ENCODE measurements at regions not wholly inside any gene's neighbourhood (a gene's known extent, or its start where the extent isn't known, plus 50 kb on each side); places are given as distances from the start of the nearest gene placed in this dataset.

GRCh38 chr20:62552613-62553012 lies 76.8 kb upstream of the GATA5 start:
- peaks cover 47 to 90% (median 83%) of the 10 kb centered on the region in 5 donors for H3K27me3 ChIP-seq (ENCODE audit: control insufficient read depth in 5 of 5, insufficient read depth in 4 of 5, low read length in 5 of 5)
- no peaks in the 10 kb centered on the region for H3K36me3 ChIP-seq (ENCODE audit: control insufficient read depth in 5 of 5, insufficient read depth in 5 of 5, low read length in 5 of 5)
- H3K9ac ChIP-seq (ENCODE audit: low read length in 5 of 5) = no peak overlapping the region
- H3K9me3 ChIP-seq (ENCODE audit: control insufficient read depth in 5 of 5, low read length in 5 of 5) = no peaks in the 10 kb centered on the region
- peaks cover 0 to 9% (median 6%) of the 10 kb centered on the region in 5 donors for H3K4me1 ChIP-seq (ENCODE audit: control insufficient read depth in 5 of 5, insufficient read depth in 5 of 5, low read length in 5 of 5)
- no peak overlapping the region for H3K4me3 ChIP-seq (ENCODE audit: low read depth in 1 of 5, low read length in 5 of 5)
- no peak overlapping the region for H3K27ac ChIP-seq (ENCODE audit: low read depth, low read length)

DNA sequence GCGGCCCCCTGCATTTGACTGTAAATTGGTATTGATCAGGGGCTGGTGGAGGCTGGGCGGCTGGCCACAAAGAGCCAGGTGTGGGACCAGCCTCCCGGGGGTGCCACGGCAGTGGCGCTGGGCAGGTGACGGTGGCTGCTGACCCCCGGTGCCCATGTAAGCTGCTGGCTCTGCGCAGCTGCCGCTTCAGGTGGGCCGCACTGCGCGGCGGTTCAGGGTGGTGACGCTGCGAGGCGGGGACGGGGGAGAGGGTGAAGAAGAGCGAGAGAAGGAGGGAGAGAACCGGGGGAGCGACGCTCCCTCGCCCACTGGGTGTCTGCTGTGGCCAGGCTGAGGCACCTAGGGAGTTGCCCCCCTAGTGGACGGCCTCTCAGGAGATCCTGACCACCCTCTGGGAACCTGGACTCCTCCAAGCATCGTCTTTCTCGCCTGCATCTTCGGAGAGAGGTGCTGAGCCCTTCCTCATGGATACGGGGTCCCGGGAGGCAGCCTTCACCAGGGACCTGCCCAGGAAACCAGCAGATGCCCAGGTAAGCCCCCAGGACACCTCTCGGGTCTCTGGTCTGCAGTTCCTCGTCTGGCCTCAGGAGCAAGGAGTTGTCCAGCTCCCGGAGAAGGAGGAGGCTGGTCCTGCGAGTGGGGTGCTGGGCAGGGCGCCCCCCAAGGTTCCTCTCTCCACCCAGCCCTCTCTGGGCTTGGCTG lies 77.5 kb upstream of the GATA5 start:
- Histone ChIP-seq H3K4me1 (ENCODE audit: control insufficient read depth in 5 of 5, insufficient read depth in 5 of 5, low read length in 5 of 5) (peaks cover 0 to 9% (median 6%) of the 10 kb centered on the region in 5 donors), H3K4me3 (ENCODE audit: low read depth in 1 of 5, low read length in 5 of 5) (no peak overlapping the region), H3K36me3 (ENCODE audit: control insufficient read depth in 5 of 5, insufficient read depth in 5 of 5, low read length in 5 of 5) (no peaks in the 10 kb centered on the region), H3K9ac (ENCODE audit: low read length in 5 of 5) (no peak overlapping the region), H3K9me3 (ENCODE audit: control insufficient read depth in 5 of 5, low read length in 5 of 5) (no peaks in the 10 kb centered on the region), H3K27ac (ENCODE audit: low read depth, low read length) (no peak overlapping the region), H3K27me3 (ENCODE audit: control insufficient read depth in 5 of 5, insufficient read depth in 4 of 5, low read length in 5 of 5) (peaks cover 45 to 89% (median 83%) of the 10 kb centered on the region in 5 donors)

- H3K9me3 ChIP-seq (ENCODE audit: control insufficient read depth in 5 of 5, low read length in 5 of 5) = no peaks in the 10 kb centered on the region
- H3K4me1 ChIP-seq (ENCODE audit: control insufficient read depth in 5 of 5, insufficient read depth in 5 of 5, low read length in 5 of 5) = peaks cover 0 to 9% (median 6%) of the 10 kb centered on the region in 5 donors
- H3K4me3 ChIP-seq (ENCODE audit: low read depth in 1 of 5, low read length in 5 of 5) = no peak overlapping the region
- H3K9ac ChIP-seq (ENCODE audit: low read length in 5 of 5) = no peak overlapping the region
- no peaks in the 10 kb centered on the region for H3K36me3 ChIP-seq (ENCODE audit: control insufficient read depth in 5 of 5, insufficient read depth in 5 of 5, low read length in 5 of 5)
- no peak overlapping the region for H3K27ac ChIP-seq (ENCODE audit: low read depth, low read length)
- peaks cover 43 to 89% (median 81%) of the 10 kb centered on the region in 5 donors for H3K27me3 ChIP-seq (ENCODE audit: control insufficient read depth in 5 of 5, insufficient read depth in 4 of 5, low read length in 5 of 5)
Observed at GRCh38 chr20:62553838-62554161, 78.0 kb upstream of the GATA5 start.

DNA sequence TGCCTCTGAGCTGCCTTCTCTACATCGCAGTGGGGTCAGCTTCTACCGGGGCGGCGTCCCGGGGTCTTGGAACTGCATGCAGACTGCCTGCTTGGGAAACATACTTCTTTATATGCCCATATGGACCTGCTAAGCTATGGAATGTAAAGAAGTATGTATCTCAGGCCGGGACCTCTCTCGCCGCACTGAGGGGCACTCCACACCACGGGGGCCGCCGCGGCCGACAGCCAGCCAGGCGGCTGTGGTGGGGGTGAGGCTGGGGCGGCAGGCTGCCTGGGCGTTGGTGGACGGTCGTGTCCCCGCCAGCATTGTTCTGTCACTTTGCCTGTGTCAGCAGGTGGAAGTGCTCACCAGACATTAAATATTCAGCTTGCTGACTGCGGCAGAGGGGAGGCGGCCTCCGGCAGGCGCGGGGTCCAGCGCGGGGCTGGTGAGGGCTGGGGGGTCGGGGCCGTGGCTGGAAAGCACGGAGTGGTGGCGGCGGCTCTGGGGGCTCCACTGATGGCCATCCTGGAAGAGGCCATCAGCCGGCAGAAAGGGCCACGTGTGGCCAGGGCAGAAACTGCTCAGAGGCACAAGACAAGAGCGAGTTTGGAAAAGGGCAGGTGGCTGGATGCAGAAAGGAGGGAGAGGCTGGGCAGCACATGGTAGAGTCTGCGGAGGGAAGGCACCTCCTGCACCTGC lies 78.6 kb upstream of the GATA5 start:
- peaks cover 39 to 88% (median 80%) of the 10 kb centered on the region in 5 donors for H3K27me3 ChIP-seq (ENCODE audit: control insufficient read depth in 5 of 5, insufficient read depth in 4 of 5, low read length in 5 of 5)
- H3K36me3 ChIP-seq (ENCODE audit: control insufficient read depth in 5 of 5, insufficient read depth in 5 of 5, low read length in 5 of 5) = no peaks in the 10 kb centered on the region
- H3K9ac ChIP-seq (ENCODE audit: low read length in 5 of 5) = no peak overlapping the region
- H3K27ac ChIP-seq (ENCODE audit: low read depth, low read length) = no peak overlapping the region
- H3K9me3 ChIP-seq (ENCODE audit: control insufficient read depth in 5 of 5, low read length in 5 of 5) = no peaks in the 10 kb centered on the region
- peaks cover 0 to 9% (median 6%) of the 10 kb centered on the region in 5 donors for H3K4me1 ChIP-seq (ENCODE audit: control insufficient read depth in 5 of 5, insufficient read depth in 5 of 5, low read length in 5 of 5)
- H3K4me3 ChIP-seq (ENCODE audit: low read depth in 1 of 5, low read length in 5 of 5) = no peak overlapping the region

DNA sequence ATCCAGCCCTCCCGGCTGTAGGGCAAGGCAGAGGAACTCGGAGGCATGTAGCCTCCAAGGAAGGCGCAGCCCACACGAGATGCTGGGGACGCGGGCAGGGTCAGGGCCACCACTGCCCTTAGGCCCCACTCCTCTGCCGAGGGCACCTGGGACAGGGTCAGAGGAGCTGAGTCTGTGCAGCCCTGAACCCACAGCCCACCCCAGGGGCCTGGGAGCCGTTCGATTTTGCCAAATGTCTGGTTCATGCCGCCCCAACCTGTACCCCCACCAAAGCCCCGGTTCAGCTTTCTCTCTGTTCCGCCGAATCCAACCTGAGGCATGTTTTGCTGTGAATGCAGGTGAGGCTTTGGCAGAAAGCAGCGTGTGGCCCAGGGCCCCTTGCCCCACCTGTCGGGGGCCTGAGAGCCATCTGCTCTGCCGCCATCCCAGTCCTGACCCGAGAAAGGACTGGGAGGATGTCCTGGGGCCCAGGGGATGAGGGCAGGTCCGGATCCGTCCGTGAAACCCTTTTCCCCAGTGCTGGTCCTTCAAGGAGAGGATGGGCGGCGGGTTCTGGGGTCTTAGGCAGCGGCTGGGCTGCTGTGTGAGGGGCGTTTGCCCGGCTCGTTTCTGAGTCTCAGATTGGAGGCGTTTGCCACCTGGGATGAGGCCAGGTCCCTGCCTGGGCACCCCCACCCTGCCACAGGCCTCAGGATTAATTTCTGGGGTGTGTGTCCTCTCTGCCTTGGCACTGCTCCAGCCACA lies 79.3 kb upstream of the GATA5 start:
- peaks cover 0 to 9% (median 6%) of the 10 kb centered on the region in 5 donors for H3K4me1 ChIP-seq (ENCODE audit: control insufficient read depth in 5 of 5, insufficient read depth in 5 of 5, low read length in 5 of 5)
- H3K27me3 ChIP-seq (ENCODE audit: control insufficient read depth in 5 of 5, insufficient read depth in 4 of 5, low read length in 5 of 5) = peaks cover 39 to 86% (median 82%) of the 10 kb centered on the region in 5 donors
- H3K9ac ChIP-seq (ENCODE audit: low read length in 5 of 5) = no peak overlapping the region
- no peaks in the 10 kb centered on the region for H3K9me3 ChIP-seq (ENCODE audit: control insufficient read depth in 5 of 5, low read length in 5 of 5)
- no peak overlapping the region for H3K4me3 ChIP-seq (ENCODE audit: low read depth in 1 of 5, low read length in 5 of 5)
- no peaks in the 10 kb centered on the region for H3K36me3 ChIP-seq (ENCODE audit: control insufficient read depth in 5 of 5, insufficient read depth in 5 of 5, low read length in 5 of 5)
- no peak overlapping the region for H3K27ac ChIP-seq (ENCODE audit: low read depth, low read length)

GRCh38 chr20:62555642-62556420 lies 80.0 kb upstream of the GATA5 start:
- peaks cover 40 to 81% (median 79%) of the 10 kb centered on the region in 5 donors for H3K27me3 ChIP-seq (ENCODE audit: control insufficient read depth in 5 of 5, insufficient read depth in 4 of 5, low read length in 5 of 5)
- no peak overlapping the region for H3K4me3 ChIP-seq (ENCODE audit: low read depth in 1 of 5, low read length in 5 of 5)
- no peak overlapping the region for H3K27ac ChIP-seq (ENCODE audit: low read depth, low read length)
- H3K36me3 ChIP-seq (ENCODE audit: control insufficient read depth in 5 of 5, insufficient read depth in 5 of 5, low read length in 5 of 5) = no peaks in the 10 kb centered on the region
- H3K9me3 ChIP-seq (ENCODE audit: control insufficient read depth in 5 of 5, low read length in 5 of 5) = no peaks in the 10 kb centered on the region
- no peak overlapping the region for H3K9ac ChIP-seq (ENCODE audit: low read length in 5 of 5)
- H3K4me1 ChIP-seq (ENCODE audit: control insufficient read depth in 5 of 5, insufficient read depth in 5 of 5, low read length in 5 of 5) = peaks cover 0 to 5% (median 3%) of the 10 kb centered on the region in 5 donors

DNA sequence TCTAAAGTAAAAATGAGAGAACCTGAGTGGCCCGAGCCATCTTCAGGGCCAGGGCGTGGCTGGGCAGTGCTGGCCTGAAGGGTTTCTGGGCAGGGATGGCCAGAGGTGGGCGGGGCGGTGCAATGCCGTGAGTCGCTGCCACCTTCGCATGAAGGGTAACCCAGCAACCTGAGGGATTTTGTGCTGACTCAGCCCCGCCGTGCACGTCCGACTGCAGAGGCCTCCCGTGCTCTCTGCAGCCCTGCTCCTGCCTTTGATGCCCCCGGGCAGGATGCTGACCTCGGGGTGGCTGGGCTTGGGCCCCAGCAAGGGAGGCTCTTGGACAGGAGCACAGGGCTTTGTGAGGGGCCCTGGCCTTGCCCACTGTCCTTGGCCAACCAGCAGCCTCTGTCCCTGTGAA lies 81.7 kb upstream of the GATA5 start:
- H3K36me3 ChIP-seq (ENCODE audit: control insufficient read depth in 5 of 5, insufficient read depth in 5 of 5, low read length in 5 of 5) = no peaks in the 10 kb centered on the region
- no peak overlapping the region for H3K9ac ChIP-seq (ENCODE audit: low read length in 5 of 5)
- no peak overlapping the region for H3K27ac ChIP-seq (ENCODE audit: low read depth, low read length)
- H3K9me3 ChIP-seq (ENCODE audit: control insufficient read depth in 5 of 5, low read length in 5 of 5) = no peaks in the 10 kb centered on the region
- H3K27me3 ChIP-seq (ENCODE audit: control insufficient read depth in 5 of 5, insufficient read depth in 4 of 5, low read length in 5 of 5) = peaks cover 51 to 82% (median 81%) of the 10 kb centered on the region in 5 donors
- H3K4me1 ChIP-seq (ENCODE audit: control insufficient read depth in 5 of 5, insufficient read depth in 5 of 5, low read length in 5 of 5) = no peaks in the 10 kb centered on the region
- H3K4me3 ChIP-seq (ENCODE audit: low read depth in 1 of 5, low read length in 5 of 5) = no peak overlapping the region

GRCh38 chr20:62557999-62558408 lies 82.2 kb upstream of the GATA5 start:
- Histone ChIP-seq H3K4me1 (ENCODE audit: control insufficient read depth in 5 of 5, insufficient read depth in 5 of 5, low read length in 5 of 5) (no peaks in the 10 kb centered on the region), H3K4me3 (ENCODE audit: low read depth in 1 of 5, low read length in 5 of 5) (no peak overlapping the region), H3K36me3 (ENCODE audit: control insufficient read depth in 5 of 5, insufficient read depth in 5 of 5, low read length in 5 of 5) (no peaks in the 10 kb centered on the region), H3K27ac (ENCODE audit: low read depth, low read length) (no peak overlapping the region), H3K9me3 (ENCODE audit: control insufficient read depth in 5 of 5, low read length in 5 of 5) (no peaks in the 10 kb centered on the region), H3K27me3 (ENCODE audit: control insufficient read depth in 5 of 5, insufficient read depth in 4 of 5, low read length in 5 of 5) (peaks cover 51 to 83% (median 81%) of the 10 kb centered on the region in 5 donors), H3K9ac (ENCODE audit: low read length in 5 of 5) (no peak overlapping the region)

DNA sequence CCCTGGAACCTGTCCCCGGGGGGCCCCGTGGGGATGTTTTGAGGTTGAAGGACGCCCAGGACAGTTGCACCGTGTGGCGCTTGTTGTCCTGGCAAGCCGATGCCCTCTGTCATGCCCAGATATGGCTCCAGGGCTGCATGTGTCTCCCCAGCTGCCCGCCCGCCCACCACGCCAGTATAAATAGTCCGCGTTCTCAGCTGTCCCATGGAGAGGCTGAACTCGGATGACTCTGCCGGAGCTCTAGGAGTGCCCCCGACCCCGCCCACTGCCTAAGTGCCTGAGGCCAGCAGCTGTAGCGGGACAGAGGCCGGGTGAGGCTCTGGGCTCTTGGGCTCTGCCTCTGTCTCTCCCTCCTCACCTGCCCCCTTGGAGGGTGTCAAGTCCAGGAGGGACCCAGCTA lies 83.0 kb upstream of the GATA5 start:
- H3K9ac ChIP-seq (ENCODE audit: low read length in 5 of 5) = no peak overlapping the region
- peaks cover 48 to 81% (median 77%) of the 10 kb centered on the region in 5 donors for H3K27me3 ChIP-seq (ENCODE audit: control insufficient read depth in 5 of 5, insufficient read depth in 4 of 5, low read length in 5 of 5)
- no peaks in the 10 kb centered on the region for H3K4me1 ChIP-seq (ENCODE audit: control insufficient read depth in 5 of 5, insufficient read depth in 5 of 5, low read length in 5 of 5)
- no peak overlapping the region for H3K4me3 ChIP-seq (ENCODE audit: low read depth in 1 of 5, low read length in 5 of 5)
- H3K27ac ChIP-seq (ENCODE audit: low read depth, low read length) = no peak overlapping the region
- no peaks in the 10 kb centered on the region for H3K9me3 ChIP-seq (ENCODE audit: control insufficient read depth in 5 of 5, low read length in 5 of 5)
- no peaks in the 10 kb centered on the region for H3K36me3 ChIP-seq (ENCODE audit: control insufficient read depth in 5 of 5, insufficient read depth in 5 of 5, low read length in 5 of 5)

Measured in subcutaneous abdominal adipose tissue (tissue), 5 donors.